Left lung (tissue), 4 donors: ENCODE measurements at regions not wholly inside any gene's neighbourhood (a gene's known extent, or its start where the extent isn't known, plus 50 kb on each side); places are given as distances from the start of the nearest gene placed in this dataset.
A peak's percentile ranks its signal among the peaks of the same experiment; 100 is the strongest.

Experiments
- ATAC-seq: fragments of 200-7000 bp; cut with Tn5 transposase; one replicate; pipeline ENCODE4 v1.9.1; 2020; ENCODE audit warnings: moderate library complexity
- DNase-seq, 4 donors: peaks; one replicate each; pipeline ENCODE4 v3.0.0-alpha.2; 2013 to 2020
- H3K27ac ChIP-seq, 2 donors: fragments of 200-600 bp; sonication (generic) in 1 of 2; one replicate each; pipeline versions ENCODE4 v1.5.0 to v1.8.0; 2020 to 2021
- H3K27me3 ChIP-seq, 2 donors: fragments of 200-600 bp; sonication (generic) in 1 of 2; one replicate each; pipeline versions ENCODE4 v1.5.0 to v1.8.0; 2020 to 2021
- H3K36me3 ChIP-seq, 2 donors: fragments of 200-600 bp; sonication (generic) in 1 of 2; one replicate each; pipeline versions ENCODE4 v1.5.0 to v1.8.0; 2020 to 2021
- H3K4me1 ChIP-seq, 2 donors: fragments of 200-600 bp; one replicate each; pipeline ENCODE4 v1.8.0; 2021
- H3K4me3 ChIP-seq, 2 donors: fragments of 200-600 bp; sonication (generic) in 1 of 2; one replicate each; pipeline versions ENCODE4 v1.5.0 to v1.8.0; 2020 to 2021; ENCODE audit warnings: mild to moderate bottlenecking in 1 of 2
- H3K9me3 ChIP-seq, 2 donors: fragments of 200-600 bp; sonication (generic) in 1 of 2; one replicate each; pipeline versions ENCODE4 v1.5.0 to v1.8.0; 2020 to 2021
- intact Hi-C, 2 donors: fragments of 100-400 bp; cut with DNase I; formaldehyde crosslinking; loops; one replicate each; pipeline versions ENCODE4 v1.11.2 to v1.14.2; 2022
- TF ChIP-seq, protein P1 (sequence below), 2 donors: fragments of 200-600 bp; sonication (generic) in 1 of 2; IDR thresholded peaks; one replicate each; pipeline versions ENCODE4 v1.5.0 to v1.8.0; 2021; ENCODE audit warnings: antibody characterized with exemption in 2 of 2
- donor health status: DM: no; HTN: yes; CAD: no.
- donor health status: DM: no; HTN: no; CAD: no.

DNA sequence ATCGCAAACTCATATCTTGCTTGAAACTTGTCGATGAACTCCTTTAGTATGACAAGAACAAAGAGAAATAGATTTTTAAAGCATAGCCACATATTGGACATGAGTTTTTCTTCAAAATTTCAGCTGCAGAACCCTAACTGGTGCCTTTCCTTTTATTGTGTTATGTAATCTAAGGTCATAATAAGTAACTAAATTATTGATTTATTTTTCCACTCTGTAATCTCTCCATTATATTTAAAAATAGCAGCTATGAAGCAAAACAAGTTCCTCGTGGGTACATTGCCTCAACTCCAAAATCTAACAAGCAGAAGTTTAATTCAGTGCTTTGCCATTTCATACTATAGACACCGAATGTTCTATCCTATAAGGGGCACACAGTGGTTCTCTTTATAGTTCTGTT is 159.2 kb upstream of the PRSS1 start:
- Histone ChIP-seq H3K36me3 (no peaks in the 10 kb centered on the region), H3K27me3 (no peaks in the 10 kb centered on the region), H3K9me3 (no peaks in the 10 kb centered on the region), H3K27ac (no peak overlapping the region), H3K4me1 (no peaks in the 10 kb centered on the region), H3K4me3 (no peak overlapping the region)
- intact Hi-C loops: no loop called here
- TF ChIP-seq, protein P1, sequence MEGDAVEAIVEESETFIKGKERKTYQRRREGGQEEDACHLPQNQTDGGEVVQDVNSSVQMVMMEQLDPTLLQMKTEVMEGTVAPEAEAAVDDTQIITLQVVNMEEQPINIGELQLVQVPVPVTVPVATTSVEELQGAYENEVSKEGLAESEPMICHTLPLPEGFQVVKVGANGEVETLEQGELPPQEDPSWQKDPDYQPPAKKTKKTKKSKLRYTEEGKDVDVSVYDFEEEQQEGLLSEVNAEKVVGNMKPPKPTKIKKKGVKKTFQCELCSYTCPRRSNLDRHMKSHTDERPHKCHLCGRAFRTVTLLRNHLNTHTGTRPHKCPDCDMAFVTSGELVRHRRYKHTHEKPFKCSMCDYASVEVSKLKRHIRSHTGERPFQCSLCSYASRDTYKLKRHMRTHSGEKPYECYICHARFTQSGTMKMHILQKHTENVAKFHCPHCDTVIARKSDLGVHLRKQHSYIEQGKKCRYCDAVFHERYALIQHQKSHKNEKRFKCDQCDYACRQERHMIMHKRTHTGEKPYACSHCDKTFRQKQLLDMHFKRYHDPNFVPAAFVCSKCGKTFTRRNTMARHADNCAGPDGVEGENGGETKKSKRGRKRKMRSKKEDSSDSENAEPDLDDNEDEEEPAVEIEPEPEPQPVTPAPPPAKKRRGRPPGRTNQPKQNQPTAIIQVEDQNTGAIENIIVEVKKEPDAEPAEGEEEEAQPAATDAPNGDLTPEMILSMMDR (IDR thresholded peaks at IDR 0.05): no peak
- ATAC-seq (no peak), DNase-seq (no peak)

DNA sequence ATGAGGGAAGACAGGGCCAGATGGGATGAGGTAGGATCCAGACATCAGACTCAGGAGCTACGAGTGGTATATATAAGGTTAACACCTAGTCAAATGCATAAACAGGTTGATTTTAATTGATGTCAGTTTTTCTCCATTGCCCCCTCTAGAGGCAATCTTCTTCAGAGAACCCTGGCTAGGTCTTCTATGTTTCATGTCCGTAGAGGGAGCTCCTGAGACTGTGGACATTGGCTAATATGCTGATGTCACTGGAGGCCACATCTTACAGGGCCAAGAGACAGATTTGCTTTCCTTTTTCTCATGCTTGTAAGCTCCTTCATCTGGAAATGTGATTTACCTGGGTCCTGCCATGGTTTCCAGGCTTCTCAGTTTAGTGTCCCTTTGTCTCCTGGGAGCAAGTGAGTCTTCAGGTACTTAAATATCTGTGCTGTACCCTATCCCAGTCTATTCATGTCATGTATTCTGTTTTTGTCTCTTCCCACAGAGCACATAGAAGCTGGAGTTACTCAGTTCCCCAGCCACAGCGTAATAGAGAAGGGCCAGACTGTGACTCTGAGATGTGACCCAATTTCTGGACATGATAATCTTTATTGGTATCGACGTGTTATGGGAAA is 161.6 kb upstream of the PRSS1 start:
- ATAC-seq: peak; percentile 81
- intact Hi-C loops: no loop called here
- H3K9me3 ChIP-seq: no peaks in the 10 kb centered on the region
- H3K27me3 ChIP-seq: no peaks in the 10 kb centered on the region
- H3K27ac ChIP-seq: no peak overlapping the region
- H3K4me3 ChIP-seq: no peak overlapping the region
- TF ChIP-seq, protein P1 (IDR thresholded peaks at IDR 0.05): peak in 1 of 2 donors; percentile 49
- no peaks in the 10 kb centered on the region for H3K36me3 ChIP-seq
- peak in 1 of 4 donors; percentile 7 for DNase-seq
- peaks cover 0 to 2% of the 10 kb centered on the region in 2 donors for H3K4me1 ChIP-seq

DNA sequence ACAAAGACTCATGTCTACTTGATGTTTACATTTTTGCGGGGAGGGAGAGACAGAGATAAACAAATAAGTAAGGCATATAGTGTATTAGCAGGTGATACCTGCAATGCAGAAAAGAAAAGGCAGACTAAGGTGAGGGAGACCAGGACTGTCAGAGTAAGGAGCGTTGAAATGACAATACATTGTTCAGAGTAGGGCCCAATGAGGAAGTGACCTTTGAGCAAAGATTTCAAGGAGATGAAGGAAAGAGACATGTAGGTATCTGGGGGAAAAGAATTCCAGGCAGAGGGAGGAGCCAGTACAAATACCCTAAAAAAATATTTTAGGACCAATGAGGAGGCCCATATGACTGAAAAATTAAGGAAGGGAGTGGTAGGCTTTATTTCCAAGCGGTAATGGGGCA is 162.7 kb upstream of the PRSS1 start:
- TF ChIP-seq, protein P1 (IDR thresholded peaks at IDR 0.05): no peak
- H3K4me3 ChIP-seq: no peak overlapping the region
- no peak for DNase-seq
- H3K27me3 ChIP-seq: no peaks in the 10 kb centered on the region
- H3K4me1 ChIP-seq: peaks cover 0 to 2% of the 10 kb centered on the region in 2 donors
- intact Hi-C loops: no loop called here
- no peak overlapping the region for H3K27ac ChIP-seq
- H3K9me3 ChIP-seq: no peaks in the 10 kb centered on the region
- no peak for ATAC-seq
- H3K36me3 ChIP-seq: no peaks in the 10 kb centered on the region

DNA sequence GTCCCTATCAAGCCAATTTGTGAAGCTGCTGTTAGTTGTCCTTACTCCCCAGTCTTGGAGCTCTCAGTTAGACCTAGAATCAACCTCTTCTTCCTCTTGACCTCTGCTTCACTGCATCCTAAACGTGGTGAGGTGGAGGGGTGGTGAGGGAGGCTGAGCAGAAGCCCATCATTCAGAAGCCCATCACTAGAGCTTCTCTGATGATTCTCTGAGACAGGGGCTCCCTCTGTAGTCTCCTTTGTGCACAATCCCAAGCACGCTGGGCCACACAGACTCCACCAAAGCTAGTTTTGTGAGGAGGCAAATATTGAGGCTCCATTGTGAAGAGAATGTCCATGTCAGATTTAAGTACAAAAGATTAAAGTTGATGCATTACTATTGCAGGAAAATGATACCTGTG is 163.8 kb upstream of the PRSS1 start:
- Histone ChIP-seq H3K4me3 (no peak overlapping the region), H3K9me3 (no peaks in the 10 kb centered on the region), H3K27me3 (no peaks in the 10 kb centered on the region), H3K4me1 (peaks cover 0 to 2% of the 10 kb centered on the region in 2 donors), H3K36me3 (no peaks in the 10 kb centered on the region), H3K27ac (no peak overlapping the region)
- no peak for ATAC-seq
- intact Hi-C loops: no loop called here
- no peak for DNase-seq
- TF ChIP-seq, protein P1 (IDR thresholded peaks at IDR 0.05): no peak

DNA sequence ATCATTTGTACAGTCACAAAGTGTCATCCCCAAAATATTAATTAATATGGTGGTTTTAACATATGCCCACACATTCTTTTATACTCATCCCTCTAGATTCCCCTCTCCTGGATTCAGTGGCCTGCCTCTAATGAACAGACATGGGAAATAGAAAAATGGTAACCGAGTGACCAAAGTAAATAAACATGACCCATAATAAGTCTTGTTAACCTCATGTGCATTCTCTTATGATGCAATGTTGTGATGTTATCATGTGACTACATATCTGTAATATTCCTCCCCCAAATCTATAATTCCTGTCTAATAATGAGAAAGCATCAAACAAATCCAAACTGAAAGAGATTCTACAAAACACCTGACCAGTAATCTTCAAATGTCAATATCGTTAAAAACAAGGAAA is 164.5 kb upstream of the PRSS1 start:
- H3K4me3 ChIP-seq: no peak overlapping the region
- H3K4me1 ChIP-seq: peaks cover 0 to 2% of the 10 kb centered on the region in 2 donors
- no peak for DNase-seq
- H3K36me3 ChIP-seq: no peaks in the 10 kb centered on the region
- no peak overlapping the region for H3K27ac ChIP-seq
- no peaks in the 10 kb centered on the region for H3K9me3 ChIP-seq
- intact Hi-C loops: no loop called here
- TF ChIP-seq, protein P1 (IDR thresholded peaks at IDR 0.05): no peak
- no peak for ATAC-seq
- H3K27me3 ChIP-seq: no peaks in the 10 kb centered on the region
